ENCODE measurements at regions not wholly inside any gene's neighbourhood (a gene's known extent, or its start where the extent isn't known, plus 50 kb on each side); places are given as distances from the start of the nearest gene placed in this dataset.

- Histone ChIP-seq H3K27me3 (ENCODE audit: insufficient read depth, low read length) (no peaks in the 10 kb centered on the region), H3K36me3 (ENCODE audit: insufficient read depth, low read length) (no peaks in the 10 kb centered on the region), H3K4me1 (ENCODE audit: insufficient read depth, low read length, severe bottlenecking) (no peaks in the 10 kb centered on the region), H3K4me2 (ENCODE audit: low read length) (no peak overlapping the region), H2AFZ (ENCODE audit: low read length) (no peak overlapping the region), H3K9me2 (ENCODE audit: low read depth, low read length) (no peaks in the 10 kb centered on the region), H3K9ac (ENCODE audit: low read length) (no peak overlapping the region), H3K79me2 (ENCODE audit: insufficient read depth, low read length) (no peaks in the 10 kb centered on the region), H4K20me1 (ENCODE audit: insufficient read depth, low read length) (no peaks in the 10 kb centered on the region), H3K4me3 (ENCODE audit: low read depth, low read length, poor library complexity, severe bottlenecking) (no peak overlapping the region), H3F3A (ENCODE audit: insufficient read depth, low read length) (no peaks in the 10 kb centered on the region), H3K27ac (ENCODE audit: low read depth, low read length, poor library complexity, severe bottlenecking) (no peak overlapping the region), H3K9me3 (ENCODE audit: low read length) (no peaks in the 10 kb centered on the region)
- TF ChIP-seq EZH2 (IDR thresholded peaks at IDR 0.05; ENCODE audit: borderline replicate concordance, low read length) (no peak), CTCF (IDR thresholded peaks at IDR 0.05; ENCODE audit: low read length) (no peak)
Observed at GRCh38 chr6:95687839-95688238, 110.5 kb downstream of the MANEA start.

GRCh38 chr6:95690328-95690727, 113.0 kb downstream of the MANEA start:
- no peak overlapping the region for H3K9ac ChIP-seq (ENCODE audit: low read length)
- H3K9me2 ChIP-seq (ENCODE audit: low read depth, low read length): no peaks in the 10 kb centered on the region
- no peak overlapping the region for H3K4me3 ChIP-seq (ENCODE audit: low read depth, low read length, poor library complexity, severe bottlenecking)
- H3K79me2 ChIP-seq (ENCODE audit: insufficient read depth, low read length): no peaks in the 10 kb centered on the region
- no peaks in the 10 kb centered on the region for H3K27me3 ChIP-seq (ENCODE audit: insufficient read depth, low read length)
- H3K4me2 ChIP-seq (ENCODE audit: low read length): no peak overlapping the region
- H3K9me3 ChIP-seq (ENCODE audit: low read length): no peaks in the 10 kb centered on the region
- H4K20me1 ChIP-seq (ENCODE audit: insufficient read depth, low read length): no peaks in the 10 kb centered on the region
- no peak overlapping the region for H3K27ac ChIP-seq (ENCODE audit: low read depth, low read length, poor library complexity, severe bottlenecking)
- no peak overlapping the region for H2AFZ ChIP-seq (ENCODE audit: low read length)
- no peaks in the 10 kb centered on the region for H3F3A ChIP-seq (ENCODE audit: insufficient read depth, low read length)
- no peak for TF ChIP-seq EZH2 (IDR thresholded peaks at IDR 0.05; ENCODE audit: borderline replicate concordance, low read length)
- TF ChIP-seq CTCF (IDR thresholded peaks at IDR 0.05; ENCODE audit: low read length): no peak
- no peaks in the 10 kb centered on the region for H3K4me1 ChIP-seq (ENCODE audit: insufficient read depth, low read length, severe bottlenecking)
- H3K36me3 ChIP-seq (ENCODE audit: insufficient read depth, low read length): no peaks in the 10 kb centered on the region

GRCh38 chr6:95693108-95693507, 115.8 kb downstream of the MANEA start:
- Histone ChIP-seq H3K4me1 (ENCODE audit: insufficient read depth, low read length, severe bottlenecking) (no peaks in the 10 kb centered on the region), H3K4me3 (ENCODE audit: low read depth, low read length, poor library complexity, severe bottlenecking) (no peak overlapping the region), H3K27ac (ENCODE audit: low read depth, low read length, poor library complexity, severe bottlenecking) (no peak overlapping the region), H3K9ac (ENCODE audit: low read length) (no peak overlapping the region), H3K9me3 (ENCODE audit: low read length) (no peaks in the 10 kb centered on the region), H2AFZ (ENCODE audit: low read length) (no peak overlapping the region), H3F3A (ENCODE audit: insufficient read depth, low read length) (no peaks in the 10 kb centered on the region), H3K27me3 (ENCODE audit: insufficient read depth, low read length) (no peaks in the 10 kb centered on the region), H3K9me2 (ENCODE audit: low read depth, low read length) (no peaks in the 10 kb centered on the region), H3K36me3 (ENCODE audit: insufficient read depth, low read length) (no peaks in the 10 kb centered on the region), H3K79me2 (ENCODE audit: insufficient read depth, low read length) (no peaks in the 10 kb centered on the region), H3K4me2 (ENCODE audit: low read length) (no peak overlapping the region), H4K20me1 (ENCODE audit: insufficient read depth, low read length) (no peaks in the 10 kb centered on the region)
- TF ChIP-seq CTCF (IDR thresholded peaks at IDR 0.05; ENCODE audit: low read length): no peak
- TF ChIP-seq EZH2 (IDR thresholded peaks at IDR 0.05; ENCODE audit: borderline replicate concordance, low read length): no peak
